Activated effector memory CD4-positive, alpha-beta T cell treated with Interleukin-2 at 50 U/mL for 16 hours (primary cell): ENCODE measurements at regions not wholly inside any gene's neighbourhood (a gene's known extent, or its start where the extent isn't known, plus 50 kb on each side); places are given as distances from the start of the nearest gene placed in this dataset.

ENCODE experiments used
- DNase-seq: peaks from one replicate; pipeline ENCODE4 v3.0.0-alpha.2; 2020

DNA sequence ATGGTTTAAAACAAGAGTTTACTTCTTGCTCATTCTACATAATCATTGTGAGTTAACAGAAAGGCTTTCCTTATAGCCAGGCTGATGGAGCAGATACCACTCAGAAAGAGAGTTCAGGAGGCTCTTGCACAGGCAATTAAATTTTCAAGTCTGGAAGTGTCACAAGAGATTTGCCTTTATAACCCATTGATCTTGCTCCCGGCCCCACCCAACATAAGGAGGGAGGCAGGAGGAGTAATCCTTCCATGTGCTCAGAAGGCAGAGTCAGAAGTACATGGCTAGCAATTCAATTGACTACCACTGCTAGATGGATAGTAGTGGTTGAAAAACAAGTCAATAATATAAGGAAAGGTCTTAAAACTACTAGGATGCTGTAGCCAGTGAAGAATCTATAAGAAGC lies 346.3 kb upstream of the CDH11 start:
- no peak for DNase-seq

DNA sequence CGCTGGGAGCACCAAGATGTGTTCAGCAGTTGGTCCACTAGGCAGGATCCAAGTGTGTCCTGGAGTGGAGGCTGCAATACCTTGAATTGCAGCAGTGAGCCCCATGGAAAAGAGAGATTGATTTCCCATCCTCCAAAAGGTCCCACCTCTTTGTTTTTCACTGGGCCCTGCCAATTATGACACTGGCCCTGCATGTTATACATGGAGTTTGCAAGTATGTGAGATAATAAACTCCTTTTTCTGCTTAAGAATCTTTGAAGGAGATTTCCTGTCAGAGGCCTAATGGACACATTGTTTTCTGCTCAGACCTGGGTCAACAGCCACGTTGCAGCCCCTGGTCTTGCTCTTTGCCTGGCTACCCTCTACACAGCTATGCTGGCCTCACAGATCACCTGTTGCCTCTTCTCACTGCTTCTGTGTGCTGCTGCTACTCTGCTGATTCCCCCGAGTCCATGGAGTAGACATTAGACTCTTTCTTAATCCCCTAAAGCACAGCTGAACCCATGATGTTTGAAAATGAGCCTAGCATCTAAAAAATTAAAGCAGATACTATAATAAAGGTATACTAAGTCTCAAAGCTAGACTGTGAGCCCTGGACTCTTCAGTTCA lies 341.9 kb upstream of the CDH11 start:
- no peak for DNase-seq

DNA sequence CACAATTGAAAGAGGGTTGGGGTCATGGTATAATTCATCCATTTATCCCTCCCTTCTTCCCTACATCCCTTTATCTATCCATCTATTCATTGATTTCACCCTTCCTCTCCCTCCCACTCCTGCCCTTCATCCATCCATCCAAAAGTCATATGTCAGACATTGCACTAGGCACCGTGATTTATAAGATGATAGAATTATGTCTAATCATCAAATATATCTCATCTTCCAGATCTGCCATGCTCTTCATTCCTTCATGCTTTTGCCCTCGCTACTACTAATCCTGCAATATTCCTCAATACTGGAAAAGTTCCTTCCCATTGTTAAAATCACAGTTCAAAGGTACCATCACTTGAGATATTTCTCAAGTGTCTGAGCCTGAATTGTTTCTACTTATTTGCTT lies 335.2 kb upstream of the CDH11 start:
- no peak for DNase-seq

GRCh38 chr16:65455761-65456160 lies 333.9 kb upstream of the CDH11 start:
- DNase-seq = no peak

DNA sequence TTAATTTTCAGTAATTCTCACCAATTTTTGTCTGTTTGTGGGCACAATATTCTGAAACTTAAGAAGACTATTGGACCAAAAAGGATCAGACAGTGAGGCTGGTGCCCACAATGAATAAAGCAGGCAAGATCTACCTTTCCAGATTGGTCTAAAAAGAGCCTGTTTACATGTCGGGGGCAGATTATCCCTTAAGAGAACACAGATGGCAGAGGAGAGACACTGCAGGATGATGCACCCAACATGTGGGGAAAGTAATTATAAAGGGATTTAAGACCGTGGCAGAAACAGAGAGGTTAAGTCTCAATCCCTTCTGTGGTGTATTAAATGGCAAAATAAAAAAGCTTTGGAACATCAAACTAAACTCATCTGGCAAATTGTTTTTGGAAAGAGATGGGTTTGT lies 331.8 kb upstream of the CDH11 start:
- DNase-seq = no peak

DNA sequence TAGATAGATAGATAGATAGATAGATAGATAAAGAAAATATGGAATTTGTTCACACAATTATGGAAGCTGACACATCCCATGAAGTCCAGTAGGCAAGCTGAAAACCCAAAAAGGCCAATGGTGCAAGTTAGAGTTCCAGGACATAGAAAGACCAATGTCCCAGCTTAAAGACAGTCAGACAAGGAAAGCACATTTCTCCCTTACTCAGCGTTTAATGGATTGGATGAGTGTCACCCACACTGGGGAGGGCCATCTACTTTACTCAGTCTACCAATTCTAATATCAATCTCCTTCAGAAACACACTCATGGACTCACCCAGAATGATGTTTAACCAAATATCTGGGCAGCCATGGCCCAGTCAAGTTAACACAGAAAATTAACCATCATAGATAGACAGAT lies 327.7 kb upstream of the CDH11 start:
- no peak for DNase-seq

DNA sequence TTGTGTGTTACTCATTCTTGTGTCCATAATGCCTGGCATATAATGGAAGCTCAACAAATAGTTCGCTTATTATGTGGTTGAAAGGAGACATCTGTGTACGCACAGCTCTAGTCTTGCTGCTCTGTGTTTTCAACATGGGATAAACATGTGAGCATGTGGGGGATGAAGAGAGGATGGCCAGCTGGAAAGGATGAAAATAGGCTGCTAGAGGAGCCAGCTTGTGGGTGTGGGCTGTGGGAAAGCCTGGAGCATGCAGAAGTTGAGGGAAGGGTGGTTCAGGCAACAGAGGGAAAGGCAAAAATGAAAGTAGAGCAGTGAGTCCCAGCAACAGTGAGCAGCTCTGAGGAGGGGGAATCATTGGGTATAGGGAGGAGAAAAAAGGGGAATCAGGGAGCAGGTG lies 324.6 kb upstream of the CDH11 start:
- no peak for DNase-seq

DNA sequence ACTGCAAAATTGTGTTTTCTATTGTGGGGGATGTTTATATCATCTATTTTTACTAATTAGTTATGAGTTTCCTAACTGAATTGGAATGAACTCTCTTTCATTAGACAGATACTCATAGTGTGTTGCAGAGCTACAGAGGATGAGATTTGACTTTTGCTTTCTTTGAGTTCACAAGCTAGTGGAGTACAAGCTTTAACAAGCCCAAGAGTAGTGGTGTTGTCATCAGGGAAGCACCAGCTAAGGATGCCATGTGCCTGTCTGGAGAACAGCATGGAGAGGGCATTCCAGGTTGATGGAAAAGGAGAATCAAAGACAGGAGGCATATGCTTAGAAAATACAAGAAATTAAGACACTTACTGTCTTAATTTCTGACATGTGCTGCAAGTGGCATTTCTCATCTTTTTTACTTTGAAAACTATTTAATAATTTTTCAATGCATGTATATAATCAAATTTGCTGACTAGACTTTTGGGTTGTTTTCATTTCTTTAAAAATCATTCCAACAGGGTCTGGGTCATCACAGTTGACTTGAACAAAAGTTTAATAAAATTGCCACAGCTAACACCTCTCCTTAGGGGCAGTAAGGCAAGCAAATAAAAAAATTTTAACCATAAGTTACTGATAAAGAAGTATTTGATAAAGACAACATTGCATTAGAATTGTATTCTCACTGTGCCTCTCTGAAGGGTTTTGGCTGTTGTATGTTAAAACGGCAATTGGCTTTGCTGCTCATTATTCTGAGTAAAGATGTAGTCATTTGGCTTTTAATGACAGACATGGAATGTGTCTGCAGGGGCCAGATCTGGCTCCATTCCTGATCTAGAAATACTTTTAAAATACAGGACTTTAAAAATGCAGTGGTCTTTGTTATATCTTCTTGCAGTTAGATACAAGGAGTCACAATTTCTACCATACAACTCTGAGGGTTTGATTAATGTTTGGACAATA lies 323.7 kb upstream of the CDH11 start:
- no peak for DNase-seq

GRCh38 chr16:65441501-65441900 lies 319.6 kb upstream of the CDH11 start:
- DNase-seq = no peak

DNA sequence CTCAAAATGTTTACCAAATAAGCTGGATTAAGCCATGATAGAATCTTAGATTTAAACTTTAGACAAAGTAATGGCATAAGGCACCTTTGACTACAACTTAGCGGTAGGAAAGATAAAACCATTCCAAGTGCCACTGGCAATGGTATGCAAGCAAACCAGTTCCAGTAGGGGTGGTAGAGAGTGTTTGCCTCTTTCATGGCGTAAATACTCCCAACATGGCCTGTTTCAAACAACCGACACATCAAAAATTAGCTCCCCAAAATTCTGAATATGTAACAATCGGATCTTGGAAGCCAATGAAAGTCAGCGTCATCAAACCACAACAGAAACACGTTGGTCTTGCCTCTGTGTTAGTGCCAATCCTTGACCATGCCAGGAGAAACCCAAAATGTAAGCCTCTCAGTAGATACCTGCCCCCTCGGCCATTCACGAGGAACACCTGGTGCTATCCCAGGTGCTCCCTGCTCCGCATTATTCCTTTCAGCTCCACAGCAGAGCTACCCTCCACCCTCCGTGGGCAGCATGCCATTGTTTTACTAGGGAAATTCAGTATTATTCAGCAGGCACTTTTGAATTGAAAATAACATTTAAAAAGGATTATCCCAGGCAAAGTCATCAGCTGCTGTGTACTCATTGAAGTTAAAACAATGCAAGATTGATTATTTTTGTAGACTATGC lies 307.8 kb upstream of the CDH11 start:
- no peak for DNase-seq

DNA sequence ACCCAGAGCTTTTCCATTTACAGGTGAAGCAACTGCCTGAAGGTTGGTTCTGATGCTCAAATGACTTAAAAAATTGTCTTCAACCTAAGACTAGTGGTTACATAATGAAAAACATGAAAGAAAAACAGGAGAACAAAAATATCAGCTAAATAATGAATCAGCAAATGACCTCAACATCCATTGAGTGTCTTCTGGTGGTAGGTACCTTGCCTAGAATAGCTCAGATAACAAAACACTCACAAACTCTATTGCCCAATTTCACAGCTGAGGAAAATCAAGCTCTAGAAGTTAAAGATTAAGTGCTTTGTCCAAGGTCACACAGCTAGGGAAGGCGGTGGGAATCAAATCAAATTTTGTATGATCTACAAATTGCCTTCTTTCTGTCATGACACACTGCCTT lies 304.6 kb upstream of the CDH11 start:
- DNase-seq = no peak

DNA sequence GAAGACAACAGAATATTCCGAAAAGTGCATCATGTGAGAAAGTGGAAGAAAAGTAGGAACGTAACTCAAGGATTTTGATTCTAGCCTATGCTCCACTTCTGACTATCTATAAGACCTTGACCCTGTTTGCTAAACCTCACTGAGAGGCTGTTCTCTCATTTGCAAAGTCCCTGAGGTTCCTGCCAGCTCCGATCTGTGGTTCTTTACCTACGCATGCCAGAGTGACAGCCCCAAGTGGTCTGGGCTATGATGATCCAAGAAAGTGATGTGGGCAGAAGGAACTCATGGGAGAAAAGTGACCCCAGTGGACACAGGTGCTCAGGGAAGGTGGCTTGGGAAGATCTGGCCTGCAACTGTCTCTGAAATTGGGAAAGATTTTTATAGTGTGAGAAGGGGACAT lies 301.1 kb upstream of the CDH11 start:
- DNase-seq = no peak

DNA sequence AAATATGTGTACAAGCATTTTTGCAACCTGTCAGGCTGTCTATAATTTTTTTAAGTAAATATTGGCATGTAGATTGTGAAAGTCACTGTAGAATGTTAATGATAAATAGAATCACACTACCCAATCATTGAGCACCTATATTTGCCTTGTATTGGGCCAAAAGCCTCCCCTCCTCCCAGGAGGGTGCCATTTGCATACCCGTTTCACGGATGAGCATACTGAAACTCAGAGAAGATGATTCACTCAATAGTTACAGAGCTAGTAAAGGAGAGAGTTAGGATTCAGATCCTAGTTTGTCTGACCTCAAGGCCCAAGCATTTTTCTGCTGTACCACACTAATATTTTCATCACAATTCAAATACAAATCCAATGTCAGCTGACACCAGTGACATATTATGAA lies 299.7 kb upstream of the CDH11 start:
- no peak for DNase-seq

GRCh38 chr16:65418435-65418834 lies 296.6 kb upstream of the CDH11 start:
- no peak for DNase-seq

DNA sequence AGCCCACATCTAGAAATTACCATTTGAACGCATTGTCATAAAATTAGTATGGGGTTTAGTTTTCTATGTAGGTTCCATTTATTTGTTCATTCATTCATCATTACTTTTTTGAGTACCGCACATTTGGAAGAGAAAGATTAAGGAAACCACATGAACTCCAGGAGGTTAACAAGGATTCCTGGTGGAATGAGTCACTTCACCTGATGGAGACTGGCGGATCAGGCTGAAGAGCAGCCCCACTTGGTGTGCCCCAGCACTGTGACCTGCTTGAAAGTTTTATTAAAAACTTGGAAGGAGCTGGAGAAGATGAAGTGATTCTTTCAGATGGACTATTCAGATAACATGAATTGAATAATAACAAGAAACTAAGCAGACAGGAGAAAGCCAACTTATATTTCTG lies 293.6 kb upstream of the CDH11 start:
- no peak for DNase-seq

GRCh38 chr16:65414284-65414984 lies 292.6 kb upstream of the CDH11 start:
- no peak for DNase-seq

- no peak for DNase-seq
These were observed 292.0 kb upstream of the CDH11 start for GRCh38 chr16:65413861-65414260.

- no peak for DNase-seq
These were observed 288.9 kb upstream of the CDH11 start for GRCh38 chr16:65410801-65411200.

DNA sequence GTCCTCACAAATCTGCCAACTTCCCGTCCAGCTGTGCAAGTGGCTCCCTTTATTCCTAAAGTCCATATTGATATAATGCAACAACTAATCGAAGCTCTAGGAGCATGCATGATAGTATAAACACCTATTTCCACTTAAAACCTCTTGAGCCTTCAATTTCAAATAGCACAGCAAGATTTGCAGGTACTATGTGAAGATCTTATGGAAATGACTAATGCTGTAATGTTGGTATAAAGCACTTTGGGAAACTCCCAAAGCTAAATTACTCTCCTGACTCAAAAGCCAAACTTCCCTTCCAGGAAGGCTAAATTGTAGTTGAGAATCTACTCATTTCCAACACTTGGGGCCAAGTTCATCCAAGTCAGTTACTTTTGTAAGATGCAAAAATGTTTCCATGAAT lies 287.6 kb upstream of the CDH11 start:
- no peak for DNase-seq

- no peak for DNase-seq
These were observed 285.1 kb upstream of the CDH11 start for GRCh38 chr16:65406933-65407332.

DNA sequence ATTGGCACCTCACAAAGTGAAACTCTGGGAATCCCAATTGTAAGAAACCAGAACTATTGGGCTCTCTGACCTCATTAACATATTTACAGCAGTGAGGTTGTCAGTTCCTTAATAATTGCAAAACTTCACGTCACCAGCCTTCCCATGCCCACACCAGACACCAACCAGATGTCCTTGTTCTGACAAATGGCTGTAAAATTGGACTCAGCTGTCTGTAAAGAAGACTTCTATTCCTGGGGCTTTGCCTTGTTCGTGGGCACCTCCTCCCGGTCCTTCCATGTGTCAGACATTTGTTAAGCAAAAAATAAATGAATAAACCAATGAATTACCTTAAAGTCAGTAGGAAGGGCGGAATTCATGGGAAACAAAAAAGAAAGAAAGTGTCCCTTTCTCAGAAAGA lies 284.3 kb upstream of the CDH11 start:
- no peak for DNase-seq

GRCh38 chr16:65394281-65394680 lies 272.4 kb upstream of the CDH11 start:
- DNase-seq = no peak

- no peak for DNase-seq
These were observed 271.1 kb upstream of the CDH11 start for GRCh38 chr16:65392806-65393565.
